ENCODE measurements at regions not wholly inside any gene's neighbourhood (a gene's known extent, or its start where the extent isn't known, plus 50 kb on each side); places are given as distances from the start of the nearest gene placed in this dataset.

DNA sequence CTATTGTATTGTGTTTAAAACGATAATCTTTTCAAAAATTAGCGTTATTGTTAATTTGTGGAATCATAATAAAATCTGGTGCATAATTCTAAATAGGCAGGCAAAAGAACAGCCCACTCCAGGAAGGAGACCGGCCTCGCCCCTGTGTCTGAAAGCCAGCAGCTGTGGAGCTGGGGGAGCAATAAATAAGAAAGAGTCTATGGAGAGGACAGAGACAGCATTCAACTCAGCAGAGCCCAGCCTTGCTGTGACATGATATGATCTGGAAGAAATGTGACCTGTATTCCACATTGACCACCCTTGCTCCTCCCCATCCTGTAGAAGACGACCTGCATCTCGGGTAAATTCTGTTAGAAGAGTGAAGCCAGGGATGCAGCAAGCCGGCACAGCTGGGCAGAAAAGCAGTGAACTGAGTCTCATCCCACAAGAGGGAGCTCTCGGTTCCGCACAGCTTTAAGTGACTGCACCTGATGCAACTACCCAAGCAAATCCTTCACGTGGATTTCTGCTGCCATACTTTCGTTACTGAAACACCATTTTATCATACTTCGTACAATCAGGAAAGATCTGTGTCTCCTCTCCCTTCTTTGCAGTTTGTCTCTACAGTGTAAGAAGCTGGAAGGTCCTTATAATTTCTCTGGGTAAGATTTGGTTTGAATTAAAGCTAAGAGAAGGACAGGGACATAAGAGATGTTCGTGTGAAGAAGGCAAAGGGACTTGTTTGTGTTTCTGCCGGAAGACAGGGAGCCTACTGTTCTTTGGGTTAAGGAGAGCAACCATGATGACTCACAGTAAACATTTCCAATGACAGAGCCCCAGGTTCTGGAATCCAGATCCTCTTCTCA is 427.1 kb downstream of the GPAM start:
- no peak for DNase-seq

DNA sequence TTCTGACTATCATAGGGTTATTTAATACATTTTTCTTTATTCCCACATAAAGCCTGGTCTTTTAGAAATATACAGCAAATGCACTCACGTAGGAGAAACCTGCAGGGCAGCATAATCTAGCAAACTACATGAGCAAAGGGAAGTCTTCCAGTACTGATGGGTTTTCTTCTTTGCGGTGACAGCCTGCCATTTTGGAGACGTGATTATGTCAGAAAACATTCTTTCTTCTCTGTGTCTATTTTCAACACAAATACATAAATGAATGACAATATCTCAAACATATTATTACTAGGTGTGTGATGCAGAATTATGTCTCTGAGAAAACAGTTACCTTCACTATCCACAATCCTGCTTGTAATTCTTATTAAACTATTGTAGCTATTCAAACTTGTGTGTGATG is 425.0 kb downstream of the GPAM start:
- no peak for DNase-seq

DNA sequence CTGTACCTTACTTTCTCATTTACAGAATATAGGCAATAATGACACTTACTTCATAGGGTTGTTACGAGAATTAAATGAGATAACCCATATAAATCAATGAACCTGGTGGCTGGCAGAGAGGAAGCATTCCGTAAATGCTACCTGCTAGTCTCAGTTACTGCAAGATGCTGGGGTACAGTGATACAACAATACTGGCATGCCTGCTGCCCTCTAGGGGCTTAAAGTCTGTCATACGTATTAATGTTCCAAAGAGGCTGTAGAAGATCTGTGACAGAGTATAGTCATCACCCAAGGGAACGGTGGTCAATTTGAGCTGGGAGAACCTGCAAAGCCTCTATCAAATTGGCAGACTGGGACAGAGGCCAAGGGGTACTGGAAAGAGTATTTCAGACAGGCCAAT is 421.5 kb downstream of the GPAM start:
- DNase-seq: no peak

DNA sequence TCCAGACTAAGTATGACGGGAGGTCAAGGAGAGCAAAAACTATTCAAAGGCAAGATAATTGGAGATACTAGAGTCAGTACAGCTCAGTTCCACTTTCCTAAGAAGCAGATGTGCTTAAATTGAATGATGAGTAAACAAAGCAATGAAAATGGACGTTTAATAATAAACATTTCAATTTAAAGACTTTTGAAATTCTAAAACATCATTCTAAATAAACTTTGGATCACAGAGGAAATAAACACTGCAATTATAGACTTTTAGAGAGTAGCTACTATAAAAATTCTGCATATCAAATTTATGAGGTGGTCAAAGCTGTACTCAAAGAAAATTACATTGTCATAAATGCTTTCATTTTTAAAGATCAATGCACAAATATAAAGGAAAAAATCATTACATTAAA is 418.3 kb downstream of the GPAM start:
- DNase-seq: no peak

DNA sequence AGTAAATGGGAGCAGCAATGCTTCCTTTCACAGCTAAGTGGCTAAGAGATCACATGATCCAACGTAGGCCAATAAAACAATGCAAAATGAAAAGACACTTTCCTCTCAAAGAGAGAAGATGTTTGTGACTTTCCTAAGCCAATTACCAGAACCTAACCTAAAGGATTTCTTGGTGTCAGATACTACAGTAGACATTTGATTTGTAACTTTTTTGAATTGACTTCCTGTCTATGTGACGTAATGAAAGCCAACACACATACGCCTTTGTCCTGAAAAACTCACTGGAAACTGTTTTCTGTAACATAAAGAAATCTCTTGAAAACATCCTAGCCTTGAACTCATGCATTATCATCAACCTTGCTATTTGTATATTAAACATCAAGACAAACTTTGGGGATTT is 417.1 kb downstream of the GPAM start:
- DNase-seq: no peak

- no peak for DNase-seq
Observed at GRCh38 chr10:111767661-111768060, 415.9 kb downstream of the GPAM start.

GRCh38 chr10:111773950-111774349 is 409.6 kb downstream of the GPAM start:
- DNase-seq: no peak

GRCh38 chr10:111774486-111774885 is 409.1 kb downstream of the GPAM start:
- no peak for DNase-seq

- no peak for DNase-seq
Observed at GRCh38 chr10:111784436-111784835, 399.1 kb downstream of the GPAM start.

DNA sequence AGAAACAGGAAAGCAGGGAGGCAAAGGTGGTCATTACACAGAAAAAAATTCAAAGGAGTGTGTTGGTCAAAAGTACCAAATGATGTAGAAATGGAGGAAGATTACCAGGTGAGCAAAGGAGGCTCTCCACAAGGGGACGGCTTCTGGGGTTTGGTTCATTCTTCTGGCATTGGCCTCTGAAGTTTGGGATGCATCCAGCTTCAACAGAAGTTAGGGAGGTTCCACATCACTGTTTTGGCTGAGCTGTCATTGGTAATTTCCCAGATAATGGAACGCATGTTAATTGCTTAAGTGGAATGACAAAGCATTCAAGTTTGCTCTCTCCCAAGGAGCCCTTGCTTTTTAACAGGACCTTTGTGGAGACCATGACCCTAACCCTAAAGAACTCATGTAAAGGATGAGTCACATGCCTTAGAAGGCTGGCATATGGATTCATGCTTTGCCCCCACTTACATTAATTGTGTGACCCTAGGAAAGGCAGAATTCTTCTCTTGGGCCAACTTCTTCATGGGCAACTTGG is 398.6 kb downstream of the GPAM start:
- DNase-seq: no peak

DNA sequence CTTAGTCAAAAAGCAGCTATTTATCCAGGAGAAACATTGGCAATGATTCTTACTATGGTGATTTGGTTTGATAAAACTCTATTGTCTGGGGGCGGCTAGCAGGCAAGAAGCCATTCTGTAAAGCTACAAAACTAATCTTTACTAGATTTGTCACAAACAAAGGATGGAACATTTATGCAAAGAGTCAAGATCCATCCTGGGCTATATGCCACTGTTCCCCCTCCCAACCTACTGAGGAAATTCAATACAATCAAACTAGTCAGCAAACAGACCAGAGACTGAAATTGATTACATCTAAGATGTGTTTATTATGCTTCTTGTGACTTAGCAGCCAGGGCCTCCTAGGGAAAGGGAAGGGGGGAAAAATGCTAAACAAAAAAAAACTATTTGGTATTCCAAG is 397.6 kb downstream of the GPAM start:
- no peak for DNase-seq

- no peak for DNase-seq
Observed at GRCh38 chr10:111789821-111790220, 393.7 kb downstream of the GPAM start.

DNA sequence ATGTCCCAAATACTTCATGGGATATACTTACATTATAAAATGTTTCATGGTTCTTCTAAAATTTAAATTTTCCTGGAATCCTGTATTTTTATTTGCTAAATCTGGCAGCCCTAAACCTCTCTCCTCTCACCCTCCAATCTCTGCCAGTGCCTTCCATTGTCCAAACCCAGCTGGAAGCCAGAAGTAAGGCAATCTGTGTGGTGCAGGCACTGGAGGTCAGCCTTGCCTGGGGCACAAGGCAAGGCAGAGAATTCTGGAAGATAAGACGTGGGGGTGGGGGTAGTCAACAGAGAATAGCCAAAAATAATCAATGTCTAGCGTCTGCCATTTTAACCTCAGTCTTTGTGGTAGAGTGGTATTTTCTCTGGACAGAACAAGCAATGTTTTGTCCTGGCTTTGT is 381.7 kb downstream of the GPAM start:
- no peak for DNase-seq

GRCh38 chr10:111804781-111805180 is 378.8 kb downstream of the GPAM start:
- no peak for DNase-seq

DNA sequence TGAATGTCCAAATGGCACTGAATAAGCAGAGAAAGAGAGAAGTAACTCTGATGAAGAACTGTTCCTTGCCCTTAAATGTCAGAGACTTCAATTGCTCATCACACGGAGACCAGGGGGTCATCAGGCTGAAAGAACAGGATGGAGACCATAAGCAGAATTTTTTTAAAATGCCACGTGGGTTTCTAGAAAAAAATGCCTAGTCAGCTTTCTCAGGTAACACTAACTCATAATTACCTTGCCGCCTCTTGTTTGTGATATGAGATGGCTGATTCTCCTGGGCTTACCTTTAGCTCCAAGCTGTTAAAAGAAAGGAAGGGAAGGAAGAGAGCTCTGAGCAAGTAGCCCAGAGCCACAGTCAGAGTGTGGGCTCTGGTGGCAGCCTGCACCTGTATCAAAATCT is 372.0 kb downstream of the GPAM start:
- DNase-seq: no peak

- no peak for DNase-seq
Observed at GRCh38 chr10:111820471-111820870, 363.1 kb downstream of the GPAM start.

- DNase-seq: no peak
Observed at GRCh38 chr10:111821871-111822270, 361.7 kb downstream of the GPAM start.

GRCh38 chr10:111822661-111823060 is 360.9 kb downstream of the GPAM start:
- no peak for DNase-seq

DNA sequence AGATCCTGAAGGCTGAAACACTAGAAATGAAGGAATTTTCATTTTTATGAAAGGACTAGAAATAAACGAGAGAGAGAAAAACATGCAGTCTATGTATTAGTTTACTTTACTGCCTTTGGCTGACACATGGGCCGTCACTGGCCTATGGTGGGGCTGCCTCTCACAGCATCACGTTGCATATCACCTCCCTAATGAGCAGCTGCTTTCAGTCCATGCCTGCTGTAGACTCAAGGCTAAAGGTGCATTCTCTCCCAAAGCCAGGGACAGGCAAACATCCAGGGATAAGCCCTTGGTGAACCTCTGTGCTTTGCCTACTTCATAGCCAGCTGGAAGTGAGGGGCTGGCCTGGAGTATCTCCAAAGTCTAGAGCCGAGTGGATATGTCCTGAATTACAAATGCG is 359.4 kb downstream of the GPAM start:
- no peak for DNase-seq

DNA sequence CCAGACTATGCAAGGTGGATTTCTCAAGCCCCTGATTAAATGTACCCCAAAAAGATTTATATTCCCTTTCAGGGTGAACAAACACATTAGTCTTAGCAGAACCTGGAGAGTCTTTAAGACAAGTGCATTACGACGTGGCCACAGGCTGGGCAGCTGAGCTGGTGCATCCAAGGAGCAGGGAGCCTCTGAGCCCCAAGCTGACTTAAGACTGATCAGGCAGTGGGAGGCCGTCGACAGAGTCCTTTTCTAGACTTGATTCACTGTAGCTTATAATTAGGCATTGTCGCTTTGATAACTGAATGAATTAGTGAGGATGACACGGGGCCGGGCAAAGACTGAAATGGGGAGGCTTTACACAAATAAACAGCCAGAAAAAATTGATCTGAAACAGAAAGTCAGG is 353.2 kb downstream of the GPAM start:
- no peak for DNase-seq

GRCh38 chr10:111831058-111831457 is 352.5 kb downstream of the GPAM start:
- no peak for DNase-seq

DNA sequence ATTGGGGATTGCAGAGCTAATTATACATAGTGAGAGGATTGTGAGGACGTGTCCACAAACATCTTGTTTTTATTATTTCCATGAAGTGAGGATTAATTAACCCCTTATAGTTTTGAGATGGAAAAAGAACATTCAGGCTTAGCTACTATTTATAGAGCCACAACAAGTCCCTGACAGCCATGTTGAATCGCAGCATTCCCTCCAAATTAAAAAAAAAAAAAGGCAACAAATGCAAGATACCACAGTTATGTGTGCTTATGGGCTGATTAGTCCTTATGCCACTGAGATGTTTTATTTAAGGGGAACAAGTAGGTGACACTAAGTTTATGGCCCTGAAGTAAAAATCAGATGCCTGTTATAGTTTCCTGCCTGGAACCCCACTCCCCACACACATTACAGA is 350.3 kb downstream of the GPAM start:
- no peak for DNase-seq

DNA sequence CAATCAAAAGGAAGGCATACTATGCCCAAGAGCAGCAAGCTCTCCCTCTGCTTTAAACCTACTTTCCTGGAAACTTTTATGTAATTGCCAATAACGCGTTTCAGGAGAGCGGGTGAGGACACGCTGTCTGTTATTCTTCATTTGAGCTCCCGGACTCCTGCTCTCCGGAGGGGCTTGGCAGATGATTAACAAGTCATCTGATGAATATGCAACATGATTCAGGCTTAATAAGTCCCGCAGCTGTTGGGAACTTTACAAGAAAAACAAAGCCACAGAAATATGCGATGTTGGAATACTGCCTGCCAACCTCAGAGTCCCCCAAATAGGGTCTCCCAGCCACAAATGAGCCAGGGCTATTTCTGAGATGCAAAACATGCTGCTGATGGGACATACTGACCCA is 348.0 kb downstream of the GPAM start:
- no peak for DNase-seq

DNA sequence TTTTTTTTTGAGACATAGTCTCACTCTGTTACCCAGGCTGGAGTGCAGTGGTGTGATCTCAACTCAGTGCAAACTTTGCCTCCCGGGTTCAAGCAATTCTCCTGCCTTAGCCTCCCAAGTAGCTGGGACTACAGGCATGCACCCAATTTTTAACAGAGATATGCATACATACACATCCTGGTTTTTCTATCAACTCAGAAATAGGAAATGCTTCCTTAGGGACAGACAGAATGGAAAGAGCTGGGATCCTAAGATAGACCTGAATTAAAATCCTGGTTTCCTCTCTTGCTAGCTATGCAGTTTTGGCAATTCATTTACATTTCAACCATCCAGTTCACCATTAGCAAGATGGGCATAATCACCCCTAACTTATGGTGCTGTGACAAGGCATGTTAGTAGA is 347.5 kb downstream of the GPAM start:
- no peak for DNase-seq

DNA sequence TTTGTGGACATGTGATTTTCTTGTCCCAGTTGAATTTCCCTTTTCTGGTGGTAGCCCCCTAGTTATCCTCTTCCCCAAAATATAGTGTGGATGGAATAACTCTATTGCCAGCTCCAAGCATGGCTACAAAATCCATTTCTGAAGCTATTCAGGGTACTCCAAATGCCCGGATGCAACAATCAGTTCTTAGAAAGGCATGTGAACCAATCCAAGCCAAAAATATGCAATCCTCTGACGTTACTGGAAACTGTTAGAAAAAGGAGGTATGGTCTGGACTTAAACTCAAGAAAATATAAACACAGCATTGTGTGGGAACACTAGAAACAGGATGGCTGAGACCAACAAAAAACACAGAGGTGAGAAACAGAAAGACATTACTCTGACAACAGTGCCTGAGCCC is 347.0 kb downstream of the GPAM start:
- DNase-seq: no peak

Data from CD4-positive, alpha-beta T cell treated with Interleukin-10 for 1 hour (primary cell).